ENCODE measurements at regions not wholly inside any gene's neighbourhood (a gene's known extent, or its start where the extent isn't known, plus 50 kb on each side); places are given as distances from the start of the nearest gene placed in this dataset.

DNA sequence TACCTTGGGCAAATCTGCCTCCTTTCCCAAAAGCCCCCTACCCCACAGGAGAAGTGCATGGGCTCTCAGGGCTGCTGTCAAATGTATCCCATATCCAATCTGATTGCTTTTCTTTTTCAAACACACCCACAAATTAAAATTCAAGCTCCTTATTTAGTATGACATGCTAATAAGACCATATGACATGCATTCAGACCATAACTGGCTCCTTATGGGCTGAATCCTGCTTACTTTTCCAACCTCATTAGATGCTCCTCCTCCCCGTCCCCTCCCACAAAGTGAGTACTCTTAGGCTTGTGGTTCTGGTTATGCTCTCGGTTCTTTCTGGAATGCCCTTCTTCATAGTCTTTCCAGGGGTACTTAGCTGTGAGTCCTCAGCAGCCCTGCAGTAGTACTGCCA, 59.0 kb upstream of the TOM1L1 start:
- DNase-seq (ENCODE audit: low spot score) = no peak
- 90% methylated on average over 2 of the region's 2 CpGs for WGBS
- no peak overlapping the region for H3K4me3 ChIP-seq (ENCODE audit: low read depth in 1 of 3, low read length in 3 of 3)
- no peak overlapping the region for H3K27ac ChIP-seq (ENCODE audit: low read depth in 1 of 2, low read length in 2 of 2)
- H3K9ac ChIP-seq (ENCODE audit: low read depth in 1 of 2, low read length in 2 of 2) = no peak overlapping the region
- H3K9me3 ChIP-seq (ENCODE audit: control insufficient read depth in 4 of 4, low read length in 3 of 4) = peaks cover 0 to 4% (median 1%) of the 10 kb centered on the region in 4 donors
- peaks cover 4 to 8% (median 6%) of the 10 kb centered on the region in 4 donors for H3K4me1 ChIP-seq (ENCODE audit: control insufficient read depth in 4 of 4, insufficient read depth in 4 of 4, low read length in 3 of 4)
- TF ChIP-seq HNF4G (IDR thresholded peaks at IDR 0.05) = no peak
- TF ChIP-seq EGR1 (IDR thresholded peaks at IDR 0.05; ENCODE audit: low read depth in 2 of 2) = no peak
- TF ChIP-seq, protein P1, sequence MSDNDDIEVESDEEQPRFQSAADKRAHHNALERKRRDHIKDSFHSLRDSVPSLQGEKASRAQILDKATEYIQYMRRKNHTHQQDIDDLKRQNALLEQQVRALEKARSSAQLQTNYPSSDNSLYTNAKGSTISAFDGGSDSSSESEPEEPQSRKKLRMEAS (IDR thresholded peaks at IDR 0.05) = no peak
- TF ChIP-seq FOXA1 (IDR thresholded peaks at IDR 0.05) = no peak
- TF ChIP-seq YY1 (IDR thresholded peaks at IDR 0.05) = no peak
- TF ChIP-seq, protein P2, sequence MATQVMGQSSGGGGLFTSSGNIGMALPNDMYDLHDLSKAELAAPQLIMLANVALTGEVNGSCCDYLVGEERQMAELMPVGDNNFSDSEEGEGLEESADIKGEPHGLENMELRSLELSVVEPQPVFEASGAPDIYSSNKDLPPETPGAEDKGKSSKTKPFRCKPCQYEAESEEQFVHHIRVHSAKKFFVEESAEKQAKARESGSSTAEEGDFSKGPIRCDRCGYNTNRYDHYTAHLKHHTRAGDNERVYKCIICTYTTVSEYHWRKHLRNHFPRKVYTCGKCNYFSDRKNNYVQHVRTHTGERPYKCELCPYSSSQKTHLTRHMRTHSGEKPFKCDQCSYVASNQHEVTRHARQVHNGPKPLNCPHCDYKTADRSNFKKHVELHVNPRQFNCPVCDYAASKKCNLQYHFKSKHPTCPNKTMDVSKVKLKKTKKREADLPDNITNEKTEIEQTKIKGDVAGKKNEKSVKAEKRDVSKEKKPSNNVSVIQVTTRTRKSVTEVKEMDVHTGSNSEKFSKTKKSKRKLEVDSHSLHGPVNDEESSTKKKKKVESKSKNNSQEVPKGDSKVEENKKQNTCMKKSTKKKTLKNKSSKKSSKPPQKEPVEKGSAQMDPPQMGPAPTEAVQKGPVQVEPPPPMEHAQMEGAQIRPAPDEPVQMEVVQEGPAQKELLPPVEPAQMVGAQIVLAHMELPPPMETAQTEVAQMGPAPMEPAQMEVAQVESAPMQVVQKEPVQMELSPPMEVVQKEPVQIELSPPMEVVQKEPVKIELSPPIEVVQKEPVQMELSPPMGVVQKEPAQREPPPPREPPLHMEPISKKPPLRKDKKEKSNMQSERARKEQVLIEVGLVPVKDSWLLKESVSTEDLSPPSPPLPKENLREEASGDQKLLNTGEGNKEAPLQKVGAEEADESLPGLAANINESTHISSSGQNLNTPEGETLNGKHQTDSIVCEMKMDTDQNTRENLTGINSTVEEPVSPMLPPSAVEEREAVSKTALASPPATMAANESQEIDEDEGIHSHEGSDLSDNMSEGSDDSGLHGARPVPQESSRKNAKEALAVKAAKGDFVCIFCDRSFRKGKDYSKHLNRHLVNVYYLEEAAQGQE (IDR thresholded peaks at IDR 0.05) = no peak
- TF ChIP-seq JUND (IDR thresholded peaks at IDR 0.05) = no peak
- no peaks in the 10 kb centered on the region for H3K27me3 ChIP-seq (ENCODE audit: control insufficient read depth in 4 of 4, insufficient read depth in 4 of 4, low read length in 3 of 4)
- H3K36me3 ChIP-seq (ENCODE audit: control insufficient read depth in 4 of 4, insufficient read depth in 3 of 4, low read depth in 1 of 4, low read length in 3 of 4) = no peaks in the 10 kb centered on the region

DNA sequence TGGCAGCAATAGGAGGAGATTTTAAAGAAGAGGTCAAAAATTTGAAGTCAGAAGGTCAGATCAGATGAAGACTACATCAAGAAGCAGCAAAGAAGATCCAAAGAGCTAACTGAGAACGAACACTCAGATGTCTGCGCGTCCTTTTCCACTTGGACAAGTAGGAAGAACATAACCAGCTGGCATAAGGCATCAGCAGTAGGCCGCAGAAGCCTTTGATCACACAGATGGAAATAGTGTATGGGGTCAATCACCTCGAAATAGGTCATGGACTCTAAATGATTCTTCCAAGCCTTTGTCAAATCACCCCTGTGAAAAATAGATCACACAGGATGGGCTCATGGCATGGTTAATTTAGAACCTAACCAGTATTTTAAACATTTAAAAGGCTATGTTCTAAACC, 56.4 kb upstream of the TOM1L1 start:
- H3K4me1 ChIP-seq (ENCODE audit: control insufficient read depth in 4 of 4, insufficient read depth in 4 of 4, low read length in 3 of 4) = peaks cover 4 to 8% (median 6%) of the 10 kb centered on the region in 4 donors
- no peak for DNase-seq (ENCODE audit: low spot score)
- no peaks in the 10 kb centered on the region for H3K36me3 ChIP-seq (ENCODE audit: control insufficient read depth in 4 of 4, insufficient read depth in 3 of 4, low read depth in 1 of 4, low read length in 3 of 4)
- no peaks in the 10 kb centered on the region for H3K27me3 ChIP-seq (ENCODE audit: control insufficient read depth in 4 of 4, insufficient read depth in 4 of 4, low read length in 3 of 4)
- H3K27ac ChIP-seq (ENCODE audit: low read depth in 1 of 2, low read length in 2 of 2) = no peak overlapping the region
- 44% methylated on average over 5 of the region's 5 CpGs for WGBS
- peak; percentile 85 to 96 for TF ChIP-seq RXRA (IDR thresholded peaks at IDR 0.05)
- no peak for TF ChIP-seq GABPA (IDR thresholded peaks at IDR 0.05 in 1 of 2, conservative IDR thresholded peaks at IDR 0.05 in 1 of 2)
- TF ChIP-seq, protein P3, sequence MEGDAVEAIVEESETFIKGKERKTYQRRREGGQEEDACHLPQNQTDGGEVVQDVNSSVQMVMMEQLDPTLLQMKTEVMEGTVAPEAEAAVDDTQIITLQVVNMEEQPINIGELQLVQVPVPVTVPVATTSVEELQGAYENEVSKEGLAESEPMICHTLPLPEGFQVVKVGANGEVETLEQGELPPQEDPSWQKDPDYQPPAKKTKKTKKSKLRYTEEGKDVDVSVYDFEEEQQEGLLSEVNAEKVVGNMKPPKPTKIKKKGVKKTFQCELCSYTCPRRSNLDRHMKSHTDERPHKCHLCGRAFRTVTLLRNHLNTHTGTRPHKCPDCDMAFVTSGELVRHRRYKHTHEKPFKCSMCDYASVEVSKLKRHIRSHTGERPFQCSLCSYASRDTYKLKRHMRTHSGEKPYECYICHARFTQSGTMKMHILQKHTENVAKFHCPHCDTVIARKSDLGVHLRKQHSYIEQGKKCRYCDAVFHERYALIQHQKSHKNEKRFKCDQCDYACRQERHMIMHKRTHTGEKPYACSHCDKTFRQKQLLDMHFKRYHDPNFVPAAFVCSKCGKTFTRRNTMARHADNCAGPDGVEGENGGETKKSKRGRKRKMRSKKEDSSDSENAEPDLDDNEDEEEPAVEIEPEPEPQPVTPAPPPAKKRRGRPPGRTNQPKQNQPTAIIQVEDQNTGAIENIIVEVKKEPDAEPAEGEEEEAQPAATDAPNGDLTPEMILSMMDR (IDR thresholded peaks at IDR 0.05; ENCODE audit: low read depth, low read length, missing input control) = no peak
- TF ChIP-seq RAD21 (IDR thresholded peaks at IDR 0.05) = peak in 1 of 2 donors; percentile 25
- peak; percentile 69 for TF ChIP-seq SP1 (IDR thresholded peaks at IDR 0.05)
- peak; percentile 7 for TF ChIP-seq FOXA2 (IDR thresholded peaks at IDR 0.05)
- peak; percentile 22 for TF ChIP-seq YY1 (IDR thresholded peaks at IDR 0.05)
- TF ChIP-seq, protein P4, sequence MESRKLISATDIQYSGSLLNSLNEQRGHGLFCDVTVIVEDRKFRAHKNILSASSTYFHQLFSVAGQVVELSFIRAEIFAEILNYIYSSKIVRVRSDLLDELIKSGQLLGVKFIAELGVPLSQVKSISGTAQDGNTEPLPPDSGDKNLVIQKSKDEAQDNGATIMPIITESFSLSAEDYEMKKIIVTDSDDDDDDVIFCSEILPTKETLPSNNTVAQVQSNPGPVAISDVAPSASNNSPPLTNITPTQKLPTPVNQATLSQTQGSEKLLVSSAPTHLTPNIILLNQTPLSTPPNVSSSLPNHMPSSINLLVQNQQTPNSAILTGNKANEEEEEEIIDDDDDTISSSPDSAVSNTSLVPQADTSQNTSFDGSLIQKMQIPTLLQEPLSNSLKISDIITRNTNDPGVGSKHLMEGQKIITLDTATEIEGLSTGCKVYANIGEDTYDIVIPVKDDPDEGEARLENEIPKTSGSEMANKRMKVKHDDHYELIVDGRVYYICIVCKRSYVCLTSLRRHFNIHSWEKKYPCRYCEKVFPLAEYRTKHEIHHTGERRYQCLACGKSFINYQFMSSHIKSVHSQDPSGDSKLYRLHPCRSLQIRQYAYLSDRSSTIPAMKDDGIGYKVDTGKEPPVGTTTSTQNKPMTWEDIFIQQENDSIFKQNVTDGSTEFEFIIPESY (IDR thresholded peaks at IDR 0.05) = no peak
- TF ChIP-seq, protein P1 (IDR thresholded peaks at IDR 0.05) = peak; percentile 25
- no peak for TF ChIP-seq FOXA1 (IDR thresholded peaks at IDR 0.05)
- peak; percentile 46 to 61 for TF ChIP-seq HNF4A (conservative IDR thresholded peaks at IDR 0.05)
- no peak overlapping the region for H3K9ac ChIP-seq (ENCODE audit: low read depth in 1 of 2, low read length in 2 of 2)
- H3K4me3 ChIP-seq (ENCODE audit: low read depth in 1 of 3, low read length in 3 of 3) = no peak overlapping the region
- no peaks in the 10 kb centered on the region for H3K9me3 ChIP-seq (ENCODE audit: control insufficient read depth in 4 of 4, low read length in 3 of 4)

All from liver (tissue), 8 donors.